ENCODE measurements at regions not wholly inside any gene's neighbourhood (a gene's known extent, or its start where the extent isn't known, plus 50 kb on each side); places are given as distances from the start of the nearest gene placed in this dataset.

DNA sequence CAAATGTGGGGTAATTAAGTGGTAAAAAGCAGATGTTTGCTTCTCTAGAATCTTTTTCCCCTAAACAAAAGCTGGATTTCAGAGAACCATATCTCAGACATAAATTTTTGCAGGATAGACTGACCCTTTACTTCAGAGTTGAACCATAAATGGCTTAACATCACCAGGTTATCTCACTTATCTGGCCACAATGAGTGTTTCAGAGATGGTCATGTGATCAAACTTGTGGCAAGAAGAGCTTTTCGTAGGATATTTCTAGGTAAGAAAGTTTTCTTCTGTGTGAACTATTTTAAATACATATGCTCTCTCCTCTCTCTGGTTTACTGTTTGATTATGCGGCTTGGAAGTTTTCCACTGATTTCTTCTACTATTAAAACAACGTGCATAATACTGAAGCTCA, 270.2 kb upstream of the TFAP2D start (continued):
- TF ChIP-seq MXI1 (IDR thresholded peaks at IDR 0.05; ENCODE audit: low read depth, low read length), result no peak
- no peak for TF ChIP-seq GATA2 (CRISPR knock-in tag; IDR thresholded peaks at IDR 0.05)

DNA sequence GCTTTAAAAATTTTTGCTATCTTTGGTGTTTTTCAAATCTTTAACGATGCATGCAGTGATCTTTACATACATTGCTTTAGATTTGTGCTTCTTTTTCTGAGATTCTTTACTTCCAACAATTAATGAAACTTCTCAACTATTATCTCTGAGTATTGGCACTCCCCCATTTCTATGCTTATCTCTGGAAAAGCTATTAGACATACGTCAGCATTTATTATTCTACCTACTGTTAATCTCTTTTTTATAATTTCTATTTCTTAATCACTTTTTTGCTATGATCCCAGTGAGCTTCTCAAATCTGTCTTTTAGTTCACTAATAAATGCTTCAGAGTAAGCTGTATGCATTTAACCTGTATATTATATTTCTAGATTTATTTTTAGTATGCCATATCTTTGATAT, 264.2 kb upstream of the TFAP2D start:
- Histone ChIP-seq H3K27ac (ENCODE audit: low read depth in 2 of 2, low read length in 1 of 2) (no peak overlapping the region), H3K4me3 (ENCODE audit: low read depth in 2 of 2, low read length in 1 of 2) (no peak overlapping the region), H3K9me2 (no peaks in the 10 kb centered on the region), H3K4me1 (ENCODE audit: control insufficient read depth in 1 of 2, insufficient read depth in 2 of 2, low read depth in 1 of 2, low read length in 1 of 2) (no peaks in the 10 kb centered on the region), H3K27me3 (ENCODE audit: insufficient read depth) (no peaks in the 10 kb centered on the region), H3F3A (replicated peaks; ENCODE audit: insufficient read depth) (no peaks in the 10 kb centered on the region), H3K4me2 (no peak overlapping the region), H3K79me2 (ENCODE audit: insufficient read depth) (no peaks in the 10 kb centered on the region), H2AFZ (ENCODE audit: low read depth) (no peak overlapping the region; the same call in 1 of the 2 replicates), H3K36me3 (replicated peaks in 1 of 2; ENCODE audit: control insufficient read depth in 1 of 2, insufficient read depth in 2 of 2, low read length in 1 of 2) (no peaks in the 10 kb centered on the region), H3K9me3 (no peaks in the 10 kb centered on the region), H4K20me1 (ENCODE audit: insufficient read depth) (no peaks in the 10 kb centered on the region), H3K9ac (no peak overlapping the region)
- 28% methylated on average over 2 of the region's 2 CpGs for WGBS (ENCODE audit: low lambda C conversion rate)
- ChIA-PET CTCF (no interaction called here), POLR2A (no interaction called here)
- TF ChIP-seq POLR2AphosphoS5 (IDR thresholded peaks at IDR 0.05; ENCODE audit: low read depth, low read length) (no peak), CHD2 (IDR thresholded peaks at IDR 0.05; ENCODE audit: low read length, partially characterized antibody) (no peak), TAF1 (IDR thresholded peaks at IDR 0.05; ENCODE audit: borderline replicate concordance, low read depth, low read length) (no peak), NRF1 (IDR thresholded peaks at IDR 0.05; ENCODE audit: low read depth, low read length) (no peak), EP300 (IDR thresholded peaks at IDR 0.05; ENCODE audit: borderline replicate concordance in 1 of 2, low read depth in 1 of 2, low read length in 1 of 2) (no peak), FOSL2 (IDR thresholded peaks at IDR 0.05; ENCODE audit: borderline replicate concordance, low read depth) (no peak), RFX5 (IDR thresholded peaks at IDR 0.05; ENCODE audit: low read length) (no peak), SIN3A (IDR thresholded peaks at IDR 0.05; ENCODE audit: borderline replicate concordance, low read depth, low read length) (no peak), YY1 (IDR thresholded peaks at IDR 0.05; ENCODE audit: low read depth) (no peak), FOXJ3 (CRISPR knock-in tag; IDR thresholded peaks at IDR 0.05) (no peak), MEF2A (IDR thresholded peaks at IDR 0.05; ENCODE audit: borderline replicate concordance, low read depth) (no peak), FOXM1 (IDR thresholded peaks at IDR 0.05; ENCODE audit: low read depth) (no peak)
- TF ChIP-seq, protein P1, sequence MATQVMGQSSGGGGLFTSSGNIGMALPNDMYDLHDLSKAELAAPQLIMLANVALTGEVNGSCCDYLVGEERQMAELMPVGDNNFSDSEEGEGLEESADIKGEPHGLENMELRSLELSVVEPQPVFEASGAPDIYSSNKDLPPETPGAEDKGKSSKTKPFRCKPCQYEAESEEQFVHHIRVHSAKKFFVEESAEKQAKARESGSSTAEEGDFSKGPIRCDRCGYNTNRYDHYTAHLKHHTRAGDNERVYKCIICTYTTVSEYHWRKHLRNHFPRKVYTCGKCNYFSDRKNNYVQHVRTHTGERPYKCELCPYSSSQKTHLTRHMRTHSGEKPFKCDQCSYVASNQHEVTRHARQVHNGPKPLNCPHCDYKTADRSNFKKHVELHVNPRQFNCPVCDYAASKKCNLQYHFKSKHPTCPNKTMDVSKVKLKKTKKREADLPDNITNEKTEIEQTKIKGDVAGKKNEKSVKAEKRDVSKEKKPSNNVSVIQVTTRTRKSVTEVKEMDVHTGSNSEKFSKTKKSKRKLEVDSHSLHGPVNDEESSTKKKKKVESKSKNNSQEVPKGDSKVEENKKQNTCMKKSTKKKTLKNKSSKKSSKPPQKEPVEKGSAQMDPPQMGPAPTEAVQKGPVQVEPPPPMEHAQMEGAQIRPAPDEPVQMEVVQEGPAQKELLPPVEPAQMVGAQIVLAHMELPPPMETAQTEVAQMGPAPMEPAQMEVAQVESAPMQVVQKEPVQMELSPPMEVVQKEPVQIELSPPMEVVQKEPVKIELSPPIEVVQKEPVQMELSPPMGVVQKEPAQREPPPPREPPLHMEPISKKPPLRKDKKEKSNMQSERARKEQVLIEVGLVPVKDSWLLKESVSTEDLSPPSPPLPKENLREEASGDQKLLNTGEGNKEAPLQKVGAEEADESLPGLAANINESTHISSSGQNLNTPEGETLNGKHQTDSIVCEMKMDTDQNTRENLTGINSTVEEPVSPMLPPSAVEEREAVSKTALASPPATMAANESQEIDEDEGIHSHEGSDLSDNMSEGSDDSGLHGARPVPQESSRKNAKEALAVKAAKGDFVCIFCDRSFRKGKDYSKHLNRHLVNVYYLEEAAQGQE (IDR thresholded peaks at IDR 0.05; ENCODE audit: low read depth, low read length), result no peak
- TF ChIP-seq, protein P2, sequence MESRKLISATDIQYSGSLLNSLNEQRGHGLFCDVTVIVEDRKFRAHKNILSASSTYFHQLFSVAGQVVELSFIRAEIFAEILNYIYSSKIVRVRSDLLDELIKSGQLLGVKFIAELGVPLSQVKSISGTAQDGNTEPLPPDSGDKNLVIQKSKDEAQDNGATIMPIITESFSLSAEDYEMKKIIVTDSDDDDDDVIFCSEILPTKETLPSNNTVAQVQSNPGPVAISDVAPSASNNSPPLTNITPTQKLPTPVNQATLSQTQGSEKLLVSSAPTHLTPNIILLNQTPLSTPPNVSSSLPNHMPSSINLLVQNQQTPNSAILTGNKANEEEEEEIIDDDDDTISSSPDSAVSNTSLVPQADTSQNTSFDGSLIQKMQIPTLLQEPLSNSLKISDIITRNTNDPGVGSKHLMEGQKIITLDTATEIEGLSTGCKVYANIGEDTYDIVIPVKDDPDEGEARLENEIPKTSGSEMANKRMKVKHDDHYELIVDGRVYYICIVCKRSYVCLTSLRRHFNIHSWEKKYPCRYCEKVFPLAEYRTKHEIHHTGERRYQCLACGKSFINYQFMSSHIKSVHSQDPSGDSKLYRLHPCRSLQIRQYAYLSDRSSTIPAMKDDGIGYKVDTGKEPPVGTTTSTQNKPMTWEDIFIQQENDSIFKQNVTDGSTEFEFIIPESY (IDR thresholded peaks at IDR 0.05; ENCODE audit: borderline replicate concordance, low read depth), result no peak
- TF ChIP-seq, protein P3, sequence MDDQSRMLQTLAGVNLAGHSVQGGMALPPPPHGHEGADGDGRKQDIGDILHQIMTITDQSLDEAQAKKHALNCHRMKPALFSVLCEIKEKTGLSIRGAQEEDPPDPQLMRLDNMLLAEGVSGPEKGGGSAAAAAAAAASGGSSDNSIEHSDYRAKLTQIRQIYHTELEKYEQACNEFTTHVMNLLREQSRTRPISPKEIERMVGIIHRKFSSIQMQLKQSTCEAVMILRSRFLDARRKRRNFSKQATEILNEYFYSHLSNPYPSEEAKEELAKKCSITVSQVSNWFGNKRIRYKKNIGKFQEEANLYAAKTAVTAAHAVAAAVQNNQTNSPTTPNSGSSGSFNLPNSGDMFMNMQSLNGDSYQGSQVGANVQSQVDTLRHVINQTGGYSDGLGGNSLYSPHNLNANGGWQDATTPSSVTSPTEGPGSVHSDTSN (IDR thresholded peaks at IDR 0.05), result no peak
- TF ChIP-seq, protein P4, sequence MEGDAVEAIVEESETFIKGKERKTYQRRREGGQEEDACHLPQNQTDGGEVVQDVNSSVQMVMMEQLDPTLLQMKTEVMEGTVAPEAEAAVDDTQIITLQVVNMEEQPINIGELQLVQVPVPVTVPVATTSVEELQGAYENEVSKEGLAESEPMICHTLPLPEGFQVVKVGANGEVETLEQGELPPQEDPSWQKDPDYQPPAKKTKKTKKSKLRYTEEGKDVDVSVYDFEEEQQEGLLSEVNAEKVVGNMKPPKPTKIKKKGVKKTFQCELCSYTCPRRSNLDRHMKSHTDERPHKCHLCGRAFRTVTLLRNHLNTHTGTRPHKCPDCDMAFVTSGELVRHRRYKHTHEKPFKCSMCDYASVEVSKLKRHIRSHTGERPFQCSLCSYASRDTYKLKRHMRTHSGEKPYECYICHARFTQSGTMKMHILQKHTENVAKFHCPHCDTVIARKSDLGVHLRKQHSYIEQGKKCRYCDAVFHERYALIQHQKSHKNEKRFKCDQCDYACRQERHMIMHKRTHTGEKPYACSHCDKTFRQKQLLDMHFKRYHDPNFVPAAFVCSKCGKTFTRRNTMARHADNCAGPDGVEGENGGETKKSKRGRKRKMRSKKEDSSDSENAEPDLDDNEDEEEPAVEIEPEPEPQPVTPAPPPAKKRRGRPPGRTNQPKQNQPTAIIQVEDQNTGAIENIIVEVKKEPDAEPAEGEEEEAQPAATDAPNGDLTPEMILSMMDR (IDR thresholded peaks at IDR 0.05), result no peak
- DNase-seq, result no peak
